ENCODE measurements at regions not wholly inside any gene's neighbourhood (a gene's known extent, or its start where the extent isn't known, plus 50 kb on each side); places are given as distances from the start of the nearest gene placed in this dataset.
"Not testable (repeated sequence)": the region's sequence is repeated elsewhere in the genome, so short reads cannot be mapped to it uniquely, and the experiment has no call there.

DNA sequence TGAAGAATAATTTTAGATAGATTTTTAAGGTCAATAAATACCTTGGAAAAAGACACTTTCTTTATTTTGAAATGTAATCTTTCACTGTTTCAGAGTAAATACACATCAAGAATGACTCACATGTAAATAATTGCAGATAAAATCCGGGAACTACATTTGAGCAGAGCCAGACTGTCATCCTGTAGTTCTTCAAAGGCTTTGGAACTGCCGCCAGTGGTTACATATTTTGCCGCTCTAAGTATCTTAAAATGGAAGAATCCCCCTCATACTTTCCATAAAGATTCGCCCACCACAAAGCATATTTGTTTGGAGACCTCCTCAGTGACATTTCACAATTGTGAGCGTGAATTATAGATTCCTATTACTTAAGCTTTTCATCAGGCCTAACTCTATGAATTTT is 607.8 kb upstream of the ZFP42 start:
- DNase-seq (ENCODE audit: low read depth in 2 of 2) = peak; percentile 9 to 11
- no peak overlapping the region for H3K4me3 ChIP-seq (replicated peaks in 1 of 2; ENCODE audit: low read depth in 2 of 2, low read length in 2 of 2)
- TF ChIP-seq, protein P1, sequence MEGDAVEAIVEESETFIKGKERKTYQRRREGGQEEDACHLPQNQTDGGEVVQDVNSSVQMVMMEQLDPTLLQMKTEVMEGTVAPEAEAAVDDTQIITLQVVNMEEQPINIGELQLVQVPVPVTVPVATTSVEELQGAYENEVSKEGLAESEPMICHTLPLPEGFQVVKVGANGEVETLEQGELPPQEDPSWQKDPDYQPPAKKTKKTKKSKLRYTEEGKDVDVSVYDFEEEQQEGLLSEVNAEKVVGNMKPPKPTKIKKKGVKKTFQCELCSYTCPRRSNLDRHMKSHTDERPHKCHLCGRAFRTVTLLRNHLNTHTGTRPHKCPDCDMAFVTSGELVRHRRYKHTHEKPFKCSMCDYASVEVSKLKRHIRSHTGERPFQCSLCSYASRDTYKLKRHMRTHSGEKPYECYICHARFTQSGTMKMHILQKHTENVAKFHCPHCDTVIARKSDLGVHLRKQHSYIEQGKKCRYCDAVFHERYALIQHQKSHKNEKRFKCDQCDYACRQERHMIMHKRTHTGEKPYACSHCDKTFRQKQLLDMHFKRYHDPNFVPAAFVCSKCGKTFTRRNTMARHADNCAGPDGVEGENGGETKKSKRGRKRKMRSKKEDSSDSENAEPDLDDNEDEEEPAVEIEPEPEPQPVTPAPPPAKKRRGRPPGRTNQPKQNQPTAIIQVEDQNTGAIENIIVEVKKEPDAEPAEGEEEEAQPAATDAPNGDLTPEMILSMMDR (IDR thresholded peaks at IDR 0.05; ENCODE audit: low read depth, low read length) = no peak

DNA sequence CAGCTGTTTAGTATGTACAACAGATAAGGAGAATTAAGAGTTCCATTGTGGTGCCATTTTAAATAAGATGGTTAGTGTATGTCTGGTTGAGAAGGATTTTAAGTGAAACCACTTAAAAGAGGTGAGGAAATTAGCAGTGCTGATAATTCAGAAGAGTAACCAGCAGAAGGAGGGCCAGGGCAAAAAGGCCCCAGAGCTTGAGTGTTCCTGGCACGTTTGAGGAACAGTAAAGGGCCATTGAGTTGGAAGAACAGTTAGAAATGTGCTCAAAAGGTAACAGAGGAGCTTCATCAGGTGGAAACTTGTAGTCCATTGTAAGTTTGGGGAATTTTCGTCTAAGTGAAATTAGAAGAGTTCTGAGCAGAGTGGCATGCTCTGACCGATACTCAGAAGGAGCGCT is 606.2 kb upstream of the ZFP42 start:
- H3K4me3 ChIP-seq (replicated peaks in 1 of 2; ENCODE audit: low read depth in 2 of 2, low read length in 2 of 2) = no peak overlapping the region
- TF ChIP-seq, protein P1 (IDR thresholded peaks at IDR 0.05; ENCODE audit: low read depth, low read length) = no peak

DNA sequence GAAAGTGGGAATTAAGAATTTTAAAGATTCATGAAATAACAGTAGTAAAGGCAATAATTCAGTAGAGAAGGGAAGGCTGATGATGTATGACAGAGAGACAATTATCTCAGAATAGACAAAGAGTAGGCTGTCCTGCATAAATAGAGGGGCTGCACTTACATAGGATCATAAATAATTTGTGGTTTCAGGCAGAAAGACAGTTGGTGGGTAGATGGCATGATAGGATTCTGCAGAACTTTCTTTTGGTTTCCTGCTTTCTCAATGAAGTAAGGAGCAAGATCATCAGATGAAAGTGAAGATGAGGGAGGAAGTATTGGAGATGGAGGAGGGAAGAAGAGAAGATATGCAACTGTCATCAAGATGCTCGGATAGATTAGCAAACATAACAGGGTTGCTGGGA is 604.9 kb upstream of the ZFP42 start:
- DNase-seq (ENCODE audit: low read depth in 2 of 2) = no peak
- TF ChIP-seq, protein P1 (IDR thresholded peaks at IDR 0.05; ENCODE audit: low read depth, low read length) = no peak
- H3K4me3 ChIP-seq (replicated peaks in 1 of 2; ENCODE audit: low read depth in 2 of 2, low read length in 2 of 2) = no peak overlapping the region

More for the DNA sequence above, 606.2 kb upstream of the ZFP42 start:
- DNase-seq (ENCODE audit: low read depth in 2 of 2) = no peak

DNA sequence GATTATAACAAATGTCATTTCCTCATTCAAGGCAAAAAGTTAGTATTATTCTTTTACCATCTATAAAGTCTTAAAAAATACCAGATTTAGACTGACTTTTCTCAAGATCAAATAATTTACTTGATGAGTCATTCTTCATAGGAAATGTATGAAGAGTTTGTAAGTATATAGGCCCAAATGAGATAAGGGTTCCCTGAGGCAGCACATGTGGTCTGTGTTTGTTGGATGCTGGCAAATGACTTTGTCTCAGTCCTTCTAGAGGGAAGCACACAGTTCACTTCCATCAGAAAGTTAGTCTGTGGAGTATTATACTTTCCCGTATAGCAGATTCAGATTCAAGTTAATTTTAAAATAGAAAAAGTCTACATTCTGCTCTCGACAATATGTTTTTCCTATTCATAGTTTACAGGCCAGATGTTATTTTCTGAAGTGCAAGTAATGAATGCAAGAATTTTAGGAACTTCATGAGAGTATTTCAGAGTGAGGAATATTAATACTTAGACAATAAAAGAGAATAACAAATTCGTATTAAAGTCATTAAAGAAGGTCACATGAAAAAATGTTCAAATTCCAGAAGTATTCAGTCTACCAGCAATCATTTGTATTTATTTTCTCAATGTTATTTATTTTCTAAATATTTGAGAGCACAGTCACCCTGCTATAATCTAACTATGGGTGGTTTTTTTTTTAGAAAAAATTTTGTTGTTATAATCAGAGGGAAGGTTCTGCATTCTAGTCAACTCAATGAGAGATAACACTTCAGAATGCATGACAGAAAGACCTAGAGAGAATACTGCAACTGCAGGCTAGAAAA is 601.8 kb upstream of the ZFP42 start:
- no peak for DNase-seq (ENCODE audit: low read depth in 2 of 2)

DNA sequence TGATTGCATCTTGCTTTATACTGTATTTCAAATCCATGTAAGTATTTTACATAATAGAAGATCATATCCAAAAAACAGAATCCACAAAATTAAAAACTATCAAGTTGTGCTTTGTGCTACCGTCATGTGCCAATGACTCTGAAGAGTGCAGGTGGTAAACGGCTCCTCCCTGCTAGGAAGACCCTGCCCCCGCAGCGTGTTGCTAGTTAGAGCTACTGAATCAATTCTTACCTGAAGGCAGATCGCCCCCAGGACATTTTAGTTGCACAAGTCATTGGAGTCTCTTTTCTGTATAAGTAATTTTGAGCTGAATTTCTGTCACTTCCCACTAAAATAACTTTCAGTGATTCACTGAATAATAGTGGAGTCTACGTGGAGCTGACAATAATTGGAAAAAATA is 599.5 kb upstream of the ZFP42 start:
- TF ChIP-seq, protein P1 (IDR thresholded peaks at IDR 0.05; ENCODE audit: low read depth, low read length) = no peak
- DNase-seq (ENCODE audit: low read depth in 2 of 2) = no peak
- no peak overlapping the region for H3K4me3 ChIP-seq (replicated peaks in 1 of 2; ENCODE audit: low read depth in 2 of 2, low read length in 2 of 2)

More for the DNA sequence above, 601.8 kb upstream of the ZFP42 start:
- TF ChIP-seq, protein P1 (IDR thresholded peaks at IDR 0.05; ENCODE audit: low read depth, low read length) = no peak
- H3K4me3 ChIP-seq (replicated peaks in 1 of 2; ENCODE audit: low read depth in 2 of 2, low read length in 2 of 2) = no peak overlapping the region

DNA sequence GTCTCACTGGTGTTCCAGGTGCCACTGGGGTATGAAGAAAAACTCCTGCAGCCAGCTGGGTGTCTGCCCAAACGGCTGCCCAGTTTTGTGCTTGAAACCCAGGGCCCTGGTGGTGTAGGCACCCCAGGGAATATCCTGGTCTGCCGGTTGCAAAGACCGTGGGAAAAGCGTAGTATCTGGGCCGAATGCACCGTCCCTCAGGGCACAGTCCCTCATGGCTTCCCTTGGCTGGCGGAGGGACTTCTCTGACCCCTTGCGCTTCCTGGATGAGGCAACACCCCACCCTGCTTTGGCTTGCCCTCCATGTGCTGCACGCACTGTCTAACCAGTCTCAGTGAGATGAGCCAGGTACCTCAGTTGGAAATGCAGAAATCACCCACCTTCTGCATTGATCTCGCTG is 587.1 kb upstream of the ZFP42 start:
- H3K4me3 ChIP-seq (replicated peaks in 1 of 2; ENCODE audit: low read depth in 2 of 2, low read length in 2 of 2); DNase-seq (ENCODE audit: low read depth in 2 of 2): not testable (repeated sequence)

DNA sequence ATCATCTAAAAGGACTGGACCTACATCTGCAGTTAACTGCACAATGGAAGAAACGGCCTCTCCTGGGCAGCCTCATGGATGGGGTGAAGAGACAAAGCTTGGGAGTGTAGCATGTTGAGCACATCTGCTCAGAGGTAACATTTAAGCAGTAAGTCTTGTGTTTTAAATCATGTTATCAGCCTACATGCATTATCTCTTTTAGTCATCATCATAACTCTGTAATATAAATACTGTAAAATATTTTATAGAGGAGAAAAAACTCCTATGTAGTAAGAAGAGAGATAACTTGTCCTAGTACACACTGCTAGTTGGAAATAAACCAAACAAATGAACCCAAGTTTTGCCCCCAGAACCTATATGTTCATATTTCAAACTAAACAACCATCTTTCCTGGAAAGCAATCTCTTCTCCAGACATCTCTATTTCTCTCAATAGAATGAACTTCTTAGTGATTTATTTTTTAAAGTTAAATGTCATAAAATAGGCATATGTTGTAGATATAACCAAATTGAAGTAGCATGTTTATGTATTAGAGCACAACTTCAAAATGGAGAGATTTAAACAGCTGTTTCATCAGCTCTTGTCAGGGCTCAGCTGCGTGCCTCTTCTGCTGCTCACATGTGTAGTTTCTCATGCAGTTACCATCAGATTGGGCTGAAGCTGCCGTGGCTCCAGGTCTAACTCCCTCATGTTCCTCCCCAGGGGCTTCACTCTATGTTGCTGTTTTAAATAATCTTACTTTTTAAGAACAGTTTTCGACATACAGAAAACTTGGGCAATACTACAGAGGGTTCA is 581.8 kb upstream of the ZFP42 start:
- H3K4me3 ChIP-seq (replicated peaks in 1 of 2; ENCODE audit: low read depth in 2 of 2, low read length in 2 of 2) = no peak overlapping the region
- DNase-seq (ENCODE audit: low read depth in 2 of 2) = no peak
- TF ChIP-seq, protein P1 (IDR thresholded peaks at IDR 0.05; ENCODE audit: low read depth, low read length) = no peak

All from cardiac fibroblast (primary cell).